HuH-7 (cell line): ENCODE measurements at regions not wholly inside any gene's neighbourhood (a gene's known extent, or its start where the extent isn't known, plus 50 kb on each side); places are given as distances from the start of the nearest gene placed in this dataset.

ENCODE experiments used
- DNase-seq: peaks from one replicate; pipeline ENCODE4 v3.0.0; 2011; ENCODE audit warnings: low spot score

GRCh38 chr15:46710401-46710960 lies 1006.8 kb upstream of the SEMA6D start:
- no peak for DNase-seq

- DNase-seq, result no peak
Observed at GRCh38 chr15:46713045-46713444, 1004.3 kb upstream of the SEMA6D start.

DNA sequence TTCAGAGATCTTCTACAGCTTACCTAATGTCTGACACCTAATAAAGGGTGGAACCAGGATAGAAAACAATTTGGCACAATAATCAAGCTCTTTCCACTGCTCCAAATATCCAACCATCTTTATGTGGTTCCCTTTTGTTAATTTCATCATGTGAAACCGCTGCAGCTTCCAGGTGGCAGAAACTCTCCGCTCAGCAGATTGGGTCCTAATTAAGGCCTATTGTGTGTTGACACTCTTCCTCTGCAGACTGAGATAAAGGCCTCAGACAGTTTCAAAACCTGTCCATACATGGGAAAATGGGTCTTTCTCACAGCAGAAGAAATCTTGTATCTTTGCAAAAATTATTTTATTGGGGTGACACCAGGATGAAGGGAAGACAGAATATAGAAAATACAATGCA lies 1002.4 kb upstream of the SEMA6D start:
- DNase-seq, result no peak

GRCh38 chr15:46723308-46723707 lies 994.0 kb upstream of the SEMA6D start:
- no peak for DNase-seq

DNA sequence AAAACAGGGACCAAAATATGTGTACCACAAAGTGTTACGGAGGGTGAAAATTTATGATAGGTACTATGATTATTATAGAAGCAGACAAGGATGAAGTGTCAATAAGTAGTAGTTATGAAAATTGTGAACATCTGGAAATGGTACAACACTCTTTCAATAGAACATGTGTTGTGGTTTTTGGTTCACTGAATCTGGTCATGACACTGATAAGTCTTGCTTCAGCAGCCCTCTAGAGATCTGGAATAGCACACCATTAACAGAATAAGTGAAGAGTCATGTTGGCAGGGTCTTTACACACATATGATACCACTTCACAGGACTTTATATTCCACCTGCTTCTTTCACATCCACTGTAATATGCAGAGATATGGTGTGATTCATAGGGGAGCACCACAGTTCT lies 985.2 kb upstream of the SEMA6D start:
- no peak for DNase-seq

GRCh38 chr15:46735115-46735514 lies 982.2 kb upstream of the SEMA6D start:
- no peak for DNase-seq

DNA sequence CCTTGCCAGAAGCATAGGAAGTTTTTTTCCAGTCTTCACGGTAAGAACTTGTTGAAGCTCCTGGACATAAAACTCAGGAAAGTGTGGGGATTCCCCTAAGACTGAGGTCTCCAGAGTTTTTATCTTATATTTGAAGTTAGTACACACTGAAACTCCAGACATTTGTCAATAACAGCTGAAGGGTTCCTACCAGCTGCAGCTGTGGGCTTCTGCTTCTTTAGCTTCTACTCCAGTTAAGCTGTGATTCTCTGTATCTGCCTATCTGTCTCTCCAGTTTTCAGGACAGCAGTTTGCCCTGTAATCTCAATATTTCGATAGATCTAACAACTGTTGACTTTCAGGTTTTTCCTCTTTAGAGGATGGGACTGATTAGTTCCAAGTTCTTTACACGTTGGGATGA lies 966.0 kb upstream of the SEMA6D start:
- DNase-seq, result no peak

GRCh38 chr15:46753946-46754345 lies 963.4 kb upstream of the SEMA6D start:
- no peak for DNase-seq

GRCh38 chr15:46763091-46763490 lies 954.2 kb upstream of the SEMA6D start:
- DNase-seq, result no peak

DNA sequence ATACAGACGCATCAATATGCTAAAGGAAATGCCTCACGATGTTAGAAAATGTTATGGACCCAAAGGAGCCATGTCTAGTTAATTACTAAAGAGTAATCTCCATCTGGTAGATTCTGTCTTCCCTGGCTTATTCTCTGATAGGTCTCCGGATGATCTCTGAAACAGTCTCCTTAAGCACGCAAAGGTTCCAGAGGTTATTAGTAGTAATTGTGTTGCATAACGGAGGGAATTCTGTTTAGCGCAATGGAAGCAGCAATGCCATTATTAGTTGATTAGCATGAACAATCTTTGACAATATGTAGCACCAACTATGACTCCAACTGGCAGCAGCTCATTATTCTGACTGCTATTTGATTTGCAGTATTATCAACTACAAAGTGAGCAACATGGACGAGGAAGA lies 952.5 kb upstream of the SEMA6D start:
- no peak for DNase-seq

DNA sequence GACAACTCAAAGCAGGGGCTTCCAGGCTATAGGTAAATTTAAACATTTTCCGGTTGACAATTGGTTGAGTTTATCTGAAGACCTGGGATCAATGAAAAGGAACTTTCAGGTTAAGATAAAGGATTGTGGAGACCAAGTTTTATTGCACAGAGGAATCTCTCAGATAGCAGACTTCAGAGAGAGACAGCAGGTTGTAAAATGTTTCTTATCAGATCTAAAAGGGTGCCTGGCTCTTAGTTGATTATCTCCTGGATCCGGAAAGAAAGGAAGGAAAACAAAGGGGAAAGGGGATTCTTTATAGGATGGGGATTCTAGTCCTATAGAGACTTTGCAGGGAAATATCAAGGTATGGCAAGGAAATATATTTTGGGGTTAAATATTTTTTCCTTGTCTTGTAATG lies 951.3 kb upstream of the SEMA6D start:
- DNase-seq, result no peak

- DNase-seq, result no peak
Observed at GRCh38 chr15:46768287-46768686, 949.0 kb upstream of the SEMA6D start.

GRCh38 chr15:46773016-46773415 lies 944.3 kb upstream of the SEMA6D start:
- DNase-seq, result no peak

GRCh38 chr15:46778876-46779275 lies 938.4 kb upstream of the SEMA6D start:
- no peak for DNase-seq

- DNase-seq, result no peak
Observed at GRCh38 chr15:46786590-46787285, 930.6 kb upstream of the SEMA6D start.

DNA sequence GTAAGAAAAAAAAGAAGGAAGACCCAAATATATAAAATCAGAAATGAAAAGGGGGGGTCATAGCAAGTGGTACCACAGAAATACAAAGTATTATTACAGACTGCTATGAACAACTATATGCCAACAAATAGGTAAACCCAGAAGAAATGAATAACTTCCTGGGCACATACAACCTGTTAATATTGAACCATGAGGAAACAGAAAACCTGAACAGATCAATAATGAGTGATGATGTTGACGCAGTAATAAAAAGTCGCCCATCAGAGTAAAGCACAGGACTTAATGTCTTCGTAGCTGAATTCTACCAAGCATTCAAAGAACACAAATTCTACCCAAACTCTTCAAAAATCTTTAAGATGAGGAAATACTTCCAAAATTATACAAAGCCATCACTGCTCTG lies 921.6 kb upstream of the SEMA6D start:
- no peak for DNase-seq

DNA sequence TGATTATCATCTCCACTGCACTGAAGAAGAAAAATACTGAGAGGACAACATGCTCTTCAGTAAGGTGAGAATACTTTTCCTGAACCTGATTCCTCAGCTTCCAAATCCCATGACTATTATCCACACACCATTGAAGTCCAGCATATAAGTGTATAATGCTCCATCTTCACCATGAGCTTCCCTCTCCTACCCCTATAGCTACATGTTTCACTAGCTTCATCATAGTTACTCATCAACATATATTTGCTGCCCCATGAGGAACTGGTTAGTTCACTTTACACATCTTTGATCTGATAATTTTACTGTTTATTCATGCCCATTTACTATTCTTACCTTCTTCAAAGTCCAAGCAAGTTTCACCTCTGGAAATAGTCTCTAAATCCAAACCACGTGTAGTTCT lies 908.5 kb upstream of the SEMA6D start:
- DNase-seq, result no peak

GRCh38 chr15:46815240-46815639 lies 902.1 kb upstream of the SEMA6D start:
- DNase-seq, result no peak

GRCh38 chr15:46815765-46816164 lies 901.5 kb upstream of the SEMA6D start:
- DNase-seq, result no peak

GRCh38 chr15:46848704-46849103 lies 868.6 kb upstream of the SEMA6D start:
- no peak for DNase-seq

GRCh38 chr15:46853600-46853999 lies 863.7 kb upstream of the SEMA6D start:
- no peak for DNase-seq

DNA sequence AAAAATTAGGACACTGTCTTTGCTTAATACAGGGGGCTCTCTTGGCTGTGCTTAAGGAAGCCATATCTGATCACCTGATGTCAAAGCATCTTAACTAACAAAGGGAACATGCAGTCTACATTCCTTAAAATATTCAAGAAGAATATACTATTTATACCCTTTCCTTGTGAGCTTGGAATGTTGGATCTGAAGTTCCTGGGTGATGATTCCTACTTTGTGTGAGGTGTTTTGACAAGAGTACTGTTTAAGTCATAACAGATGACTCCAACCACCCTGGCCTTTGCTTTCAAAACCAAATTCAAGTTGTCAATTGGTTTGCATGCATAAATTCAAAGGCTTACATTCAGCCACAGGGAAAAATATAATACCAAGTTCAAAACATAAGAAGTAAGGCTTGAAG lies 862.7 kb upstream of the SEMA6D start:
- DNase-seq, result no peak

- DNase-seq, result no peak
Observed at GRCh38 chr15:46855388-46855787, 861.9 kb upstream of the SEMA6D start.

- no peak for DNase-seq
Observed at GRCh38 chr15:46856839-46857502, 860.3 kb upstream of the SEMA6D start.
